Progenitor cell of endocrine pancreas (in vitro differentiated cells): ENCODE measurements at regions not wholly inside any gene's neighbourhood (a gene's known extent, or its start where the extent isn't known, plus 50 kb on each side); places are given as distances from the start of the nearest gene placed in this dataset.

Source experiments
- DNase-seq: peaks from one replicate; pipeline ENCODE4 v3.0.0; 2021; ENCODE audit warnings: low spot score; ENCODE audit not compliant: unreplicated experiment
- H3K27ac Mint-ChIP-seq: 2 replicates; pipeline ENCODE4 v1.8.0; 2021; ENCODE audit warnings: mild to moderate bottlenecking, moderate library complexity, mixed read lengths
- H3K27me3 Mint-ChIP-seq: 2 replicates; pipeline ENCODE4 v1.8.0; 2021; ENCODE audit warnings: mixed read lengths
- H3K36me3 Mint-ChIP-seq: 2 replicates; pipeline ENCODE4 v1.8.0; 2022; ENCODE audit warnings: mixed read lengths; ENCODE audit not compliant: insufficient read depth
- H3K4me1 Mint-ChIP-seq: 2 replicates; pipeline ENCODE4 v1.8.0; 2021; ENCODE audit warnings: low read depth, mixed read lengths
- H3K4me3 Mint-ChIP-seq: 2 replicates; pipeline ENCODE4 v1.8.0; 2021; ENCODE audit warnings: low read depth, mild to moderate bottlenecking, moderate library complexity, mixed read lengths
- H3K9me3 Mint-ChIP-seq: 2 replicates; pipeline ENCODE4 v1.8.0; 2021; ENCODE audit warnings: low read depth, mixed read lengths
- CTCF ChIP-seq: fragments of 200-600 bp; sonication (generic); IDR thresholded peaks from one replicate; pipeline ENCODE4 v1.5.0; 2021; ENCODE audit warnings: antibody characterized with exemption, mild to moderate bottlenecking; ENCODE audit not compliant: unreplicated experiment

DNA sequence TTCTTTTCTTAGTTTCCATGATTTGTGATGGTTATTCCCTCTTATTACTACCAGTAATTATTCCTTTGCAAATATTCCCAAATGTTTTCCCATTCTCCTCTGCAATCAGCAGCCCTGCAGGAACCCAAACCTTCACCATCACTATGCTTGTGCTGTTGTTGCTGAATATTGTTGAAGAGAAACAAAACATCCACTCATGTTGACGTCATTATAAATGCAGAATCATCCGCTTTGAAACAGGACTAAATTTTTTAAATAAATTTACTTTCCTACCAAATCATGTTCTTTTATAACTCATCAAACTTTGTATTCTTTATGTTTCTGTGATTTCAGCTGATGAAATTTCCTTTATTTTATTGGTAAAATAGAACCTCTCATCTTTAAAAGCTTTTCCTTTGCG, 787.0 kb upstream of the B3GALT2 start:
- Mint-ChIP-seq H3K27me3 (no peaks in the 10 kb centered on the region), H3K4me3 (no peak overlapping the region), H3K36me3 (no peaks in the 10 kb centered on the region), H3K4me1 (no peaks in the 10 kb centered on the region), H3K27ac (no peak overlapping the region), H3K9me3 (peaks cover 3% of the 10 kb centered on the region)
- no peak for TF ChIP-seq CTCF
- DNase-seq = no peak

DNA sequence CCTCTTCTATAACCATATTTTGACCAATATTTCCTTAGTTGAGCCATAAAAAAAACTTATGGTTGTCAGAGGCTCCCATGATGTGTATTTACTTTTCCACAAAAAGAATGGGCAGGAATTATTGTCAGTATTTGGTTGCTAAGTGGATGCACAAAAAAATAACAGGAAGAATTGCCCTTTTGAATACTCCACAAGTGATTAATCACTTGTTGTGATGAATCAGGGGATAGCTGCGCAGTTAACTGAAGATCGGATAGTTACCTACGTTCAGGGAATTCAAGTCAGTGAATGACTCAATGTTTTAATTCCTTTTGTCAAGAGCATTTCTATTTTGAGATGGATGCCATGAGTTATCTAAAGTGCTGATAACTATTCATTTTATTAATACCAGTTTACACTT, 785.2 kb upstream of the B3GALT2 start:
- H3K27ac Mint-ChIP-seq = no peak overlapping the region
- H3K9me3 Mint-ChIP-seq = peaks cover 3% of the 10 kb centered on the region
- H3K4me1 Mint-ChIP-seq = no peaks in the 10 kb centered on the region
- H3K36me3 Mint-ChIP-seq = no peaks in the 10 kb centered on the region
- TF ChIP-seq CTCF = no peak
- H3K27me3 Mint-ChIP-seq = no peaks in the 10 kb centered on the region
- DNase-seq = no peak
- H3K4me3 Mint-ChIP-seq = no peak overlapping the region

GRCh38 chr1:193960499-193960898, 774.1 kb upstream of the B3GALT2 start:
- Mint-ChIP-seq H3K4me1 (no peaks in the 10 kb centered on the region), H3K36me3 (no peaks in the 10 kb centered on the region), H3K4me3 (no peak overlapping the region), H3K27ac (no peak overlapping the region), H3K27me3 (no peaks in the 10 kb centered on the region), H3K9me3 (no peaks in the 10 kb centered on the region)
- DNase-seq = no peak
- TF ChIP-seq CTCF = no peak

DNA sequence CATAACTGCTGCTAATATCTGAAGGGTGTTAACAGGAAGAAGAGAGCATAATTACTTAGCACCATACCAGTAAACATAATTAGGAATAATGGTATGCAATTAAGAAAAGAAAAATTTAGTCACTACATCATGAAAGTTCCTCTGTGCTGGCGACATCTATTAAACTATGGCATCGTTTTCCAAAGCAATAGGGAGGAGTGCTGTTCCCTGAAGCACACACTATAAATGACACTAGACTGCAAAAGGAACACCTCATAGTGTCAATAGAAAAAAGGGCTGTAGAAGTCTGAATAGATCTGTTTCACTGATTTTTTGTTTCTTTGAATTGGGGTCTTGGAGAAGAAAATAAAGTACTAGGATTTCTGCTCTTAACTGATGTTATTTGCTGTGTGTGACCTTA, 773.6 kb upstream of the B3GALT2 start:
- no peaks in the 10 kb centered on the region for H3K36me3 Mint-ChIP-seq
- H3K4me3 Mint-ChIP-seq = no peak overlapping the region
- no peak overlapping the region for H3K27ac Mint-ChIP-seq
- no peaks in the 10 kb centered on the region for H3K27me3 Mint-ChIP-seq
- DNase-seq = no peak
- no peaks in the 10 kb centered on the region for H3K9me3 Mint-ChIP-seq
- no peaks in the 10 kb centered on the region for H3K4me1 Mint-ChIP-seq
- TF ChIP-seq CTCF = no peak

DNA sequence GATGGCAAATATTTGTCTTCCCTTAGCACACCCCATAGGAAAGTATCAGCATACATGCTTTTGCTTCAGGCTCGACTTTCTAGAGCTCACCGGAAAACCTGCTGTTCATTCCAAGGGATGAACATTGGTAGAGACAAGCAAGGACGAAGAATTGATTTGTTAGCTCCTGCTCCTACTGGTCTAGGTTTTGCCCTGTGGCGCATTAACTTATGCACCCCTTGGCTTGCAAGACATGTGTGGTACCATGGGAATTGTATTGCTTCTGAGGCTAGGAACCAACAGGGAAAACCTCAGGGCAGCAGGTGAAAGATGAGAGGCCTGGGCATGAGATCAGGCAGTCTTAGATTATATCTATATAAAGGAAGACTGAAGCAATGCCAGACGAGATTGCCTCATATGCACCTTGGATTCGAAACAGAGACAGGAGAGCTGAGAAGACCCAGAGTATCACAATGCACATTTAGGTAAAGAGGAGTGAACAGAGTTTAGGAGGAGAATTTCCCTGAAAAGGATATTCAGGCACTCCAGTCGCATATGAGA, 771.2 kb upstream of the B3GALT2 start:
- TF ChIP-seq CTCF = no peak
- Mint-ChIP-seq H3K4me1 (no peaks in the 10 kb centered on the region), H3K4me3 (no peak overlapping the region), H3K27ac (no peak overlapping the region), H3K36me3 (no peaks in the 10 kb centered on the region), H3K27me3 (no peaks in the 10 kb centered on the region), H3K9me3 (no peaks in the 10 kb centered on the region)
- DNase-seq = no peak
